Choroid plexus epithelial cell (primary cell): ENCODE measurements at regions not wholly inside any gene's neighbourhood (a gene's known extent, or its start where the extent isn't known, plus 50 kb on each side); places are given as distances from the start of the nearest gene placed in this dataset.

Experiments
- DNase-seq: peaks from one replicate; pipeline ENCODE4 v3.0.0-alpha.2; 2010; ENCODE audit warnings: low read depth
- H3K4me3 ChIP-seq: 2 replicates; pipeline ENCODE4 v1.5.1; 2011; ENCODE audit warnings: low read depth, mild to moderate bottlenecking, control low read depth, low read length, moderate library complexity
- CTCF ChIP-seq: conservative IDR thresholded peaks from 2 replicates; pipeline ENCODE4 v1.5.1; 2011; ENCODE audit warnings: low read depth, mild to moderate bottlenecking, control low read depth, inconsistent platforms, low read length, moderate library complexity

DNA sequence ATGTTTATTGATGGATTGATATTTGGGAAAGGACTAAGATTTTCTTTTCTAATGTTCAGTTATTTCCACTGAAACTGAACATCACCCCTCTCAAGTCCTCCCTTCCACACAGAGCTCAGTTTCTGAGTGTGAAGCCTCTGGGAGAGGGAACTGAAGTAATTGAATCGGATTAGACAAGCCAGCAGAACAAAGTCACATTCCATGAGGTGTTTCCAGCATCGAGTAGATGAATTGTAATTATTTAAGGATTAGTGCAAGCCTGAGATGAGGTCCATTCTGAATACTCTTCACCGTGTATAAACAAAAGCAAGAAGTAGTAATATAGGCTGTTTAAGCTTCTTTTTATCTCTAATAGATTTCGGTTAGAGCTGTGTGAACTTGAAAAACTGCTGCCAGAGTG is 2060.5 kb downstream of the MAT2B start:
- no peak for TF ChIP-seq CTCF

DNA sequence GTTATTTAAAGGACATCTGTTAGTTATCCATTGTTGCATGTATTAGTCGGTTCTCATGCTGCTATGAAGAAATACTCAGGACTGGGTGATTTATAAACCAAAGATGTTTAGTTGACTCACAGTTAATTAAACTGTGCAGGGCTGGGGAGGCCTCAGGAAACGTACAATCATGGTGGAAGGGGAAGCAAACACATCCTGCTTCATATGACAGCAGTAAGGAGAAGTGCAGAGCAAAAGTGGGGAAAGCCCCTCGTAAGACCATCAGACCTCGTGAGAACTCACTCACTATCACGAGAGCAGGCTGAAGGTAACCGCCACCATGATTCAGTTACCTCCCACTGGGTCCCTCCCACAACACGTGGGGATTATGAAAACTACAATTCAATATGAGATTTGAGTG is 2064.1 kb downstream of the MAT2B start:
- no peak for DNase-seq
- TF ChIP-seq CTCF, result no peak
- H3K4me3 ChIP-seq, result no peak overlapping the region

More for the DNA sequence above, 2060.5 kb downstream of the MAT2B start:
- DNase-seq, result no peak
- no peak overlapping the region for H3K4me3 ChIP-seq

- no peak overlapping the region for H3K4me3 ChIP-seq
- no peak for TF ChIP-seq CTCF
- DNase-seq, result no peak
Observed at GRCh38 chr5:165573445-165573844, 2068.0 kb downstream of the MAT2B start.

GRCh38 chr5:165574100-165574499 is 2068.7 kb downstream of the MAT2B start:
- DNase-seq, result no peak
- no peak for TF ChIP-seq CTCF

GRCh38 chr5:165576678-165577275 is 2071.4 kb downstream of the MAT2B start:
- no peak for DNase-seq
- H3K4me3 ChIP-seq, result no peak overlapping the region
- no peak for TF ChIP-seq CTCF

More at GRCh38 chr5:165574100-165574499, 2068.7 kb downstream of the MAT2B start:
- H3K4me3 ChIP-seq, result no peak overlapping the region

DNA sequence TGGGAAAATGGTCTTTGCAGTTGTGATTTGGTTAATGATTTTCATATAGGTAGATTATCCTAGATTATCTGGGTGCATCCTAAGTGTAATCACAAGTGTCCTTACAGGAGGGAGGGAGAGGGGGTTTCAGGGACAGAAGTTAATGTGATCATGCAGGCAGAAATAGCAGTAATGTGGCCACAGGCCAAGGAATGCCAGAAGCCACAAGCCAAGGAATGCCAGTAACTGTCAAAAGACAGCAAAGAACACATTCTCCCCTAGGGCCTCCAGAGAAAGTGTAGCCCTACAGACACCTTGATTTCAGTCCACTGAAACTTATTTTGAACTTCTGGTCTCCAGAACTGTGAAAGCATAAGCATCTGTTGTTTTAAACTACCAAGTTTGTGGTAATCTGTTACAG is 2074.5 kb downstream of the MAT2B start:
- no peak overlapping the region for H3K4me3 ChIP-seq
- DNase-seq, result peak; percentile 24
- no peak for TF ChIP-seq CTCF

DNA sequence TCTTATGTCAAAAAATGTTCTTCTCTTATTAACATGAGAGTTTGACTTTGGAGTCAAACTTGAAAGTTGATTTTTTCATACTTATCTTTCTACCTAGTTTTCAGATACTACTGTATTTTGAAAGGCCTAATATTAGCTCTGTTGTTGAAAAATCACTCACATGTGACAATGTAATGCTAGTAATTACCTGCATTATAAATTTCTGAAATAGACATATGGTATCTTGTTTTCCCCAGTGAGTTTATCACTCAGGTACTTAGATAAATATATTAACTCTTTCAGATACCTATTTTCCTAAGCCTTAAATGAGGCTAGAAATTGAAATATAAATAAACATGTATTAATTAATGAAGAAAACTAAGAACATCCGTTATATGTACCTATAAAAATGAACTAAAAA is 2089.3 kb downstream of the MAT2B start:
- DNase-seq, result no peak
- TF ChIP-seq CTCF, result no peak
- no peak overlapping the region for H3K4me3 ChIP-seq
